ENCODE measurements at regions not wholly inside any gene's neighbourhood (a gene's known extent, or its start where the extent isn't known, plus 50 kb on each side); places are given as distances from the start of the nearest gene placed in this dataset.
A peak's percentile ranks its signal among the peaks of the same experiment; 100 is the strongest.

DNA sequence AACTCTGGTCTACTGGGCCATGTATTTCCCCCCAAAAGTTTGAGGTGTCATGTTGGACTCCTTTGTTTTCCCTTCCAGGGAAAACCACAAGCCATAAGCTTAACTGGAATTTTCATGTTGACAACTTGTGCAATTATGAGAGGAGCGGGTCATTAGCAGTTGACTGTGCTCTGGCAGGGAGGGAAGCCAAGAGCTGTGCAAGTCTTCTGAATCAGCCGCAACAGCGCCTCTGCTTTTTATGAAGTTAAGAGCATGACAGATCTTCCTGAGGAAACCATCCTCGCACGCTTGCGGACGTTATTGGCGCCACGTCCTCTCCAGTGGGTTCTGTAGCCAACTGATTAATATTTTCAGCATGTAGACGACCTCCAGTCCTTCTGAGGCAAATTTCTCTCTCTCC is 148.7 kb upstream of the MKI67 start:
- H3K4me3 Mint-ChIP-seq (ENCODE audit: low read depth) = peak overlapping the region; percentile 11
- H3K36me3 Mint-ChIP-seq (ENCODE audit: low read depth) = no peaks in the 10 kb centered on the region
- H3K4me1 Mint-ChIP-seq (ENCODE audit: low read depth) = peaks cover 13% of the 10 kb centered on the region
- DNase-seq (ENCODE audit: low spot score) = no peak
- no peak overlapping the region for H3K27ac Mint-ChIP-seq
- H3K27me3 Mint-ChIP-seq (ENCODE audit: low read depth) = peaks cover 52% of the 10 kb centered on the region
- no peaks in the 10 kb centered on the region for H3K9me3 Mint-ChIP-seq
- intact Hi-C loops (cut with micrococcal nuclease) = no loop called here

DNA sequence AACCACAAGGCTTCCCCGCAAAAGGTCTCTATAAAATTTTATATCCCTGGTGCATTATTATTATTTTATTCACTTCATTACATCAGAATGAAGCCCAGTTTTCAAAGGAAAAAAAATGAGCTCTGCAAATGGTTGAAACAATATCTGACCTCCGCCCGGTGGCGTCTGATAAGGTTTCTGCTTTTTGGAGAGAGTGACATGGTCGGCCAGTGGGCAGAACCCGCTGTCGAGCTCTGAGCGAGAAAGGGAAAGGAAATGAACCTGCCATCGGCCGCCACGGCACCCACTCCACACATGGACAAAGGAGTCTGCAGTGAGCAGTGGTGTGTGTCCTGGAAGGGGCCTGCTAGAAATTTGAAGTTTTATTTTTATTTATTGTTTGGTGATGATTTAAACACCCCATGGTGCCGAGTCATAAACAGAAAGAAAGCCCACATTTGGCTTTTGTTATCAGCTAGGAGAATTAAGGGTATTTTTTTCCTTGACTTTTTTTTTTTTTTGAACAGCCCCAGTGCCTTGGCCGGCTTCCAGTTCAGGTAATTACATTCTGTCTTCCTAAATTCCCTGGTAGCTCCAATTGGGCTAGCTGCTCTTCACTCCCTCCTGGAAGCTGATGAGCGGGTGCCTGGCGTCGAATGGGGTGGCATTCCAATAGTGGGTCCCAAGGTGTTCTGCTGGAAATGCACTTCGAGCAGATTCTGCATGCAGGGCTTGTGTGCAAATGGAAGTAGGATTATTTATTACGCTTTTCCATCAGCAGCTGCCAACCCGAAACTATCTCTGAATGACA is 149.4 kb upstream of the MKI67 start:
- Mint-ChIP-seq H3K4me1 (ENCODE audit: low read depth) (peaks cover 15% of the 10 kb centered on the region), H3K27ac (no peak overlapping the region), H3K4me3 (ENCODE audit: low read depth) (peak overlapping the region; percentile 11), H3K36me3 (ENCODE audit: low read depth) (no peaks in the 10 kb centered on the region), H3K9me3 (no peaks in the 10 kb centered on the region), H3K27me3 (ENCODE audit: low read depth) (peaks cover 52% of the 10 kb centered on the region)
- intact Hi-C loops (cut with micrococcal nuclease) = no loop called here
- no peak for DNase-seq (ENCODE audit: low spot score)

DNA sequence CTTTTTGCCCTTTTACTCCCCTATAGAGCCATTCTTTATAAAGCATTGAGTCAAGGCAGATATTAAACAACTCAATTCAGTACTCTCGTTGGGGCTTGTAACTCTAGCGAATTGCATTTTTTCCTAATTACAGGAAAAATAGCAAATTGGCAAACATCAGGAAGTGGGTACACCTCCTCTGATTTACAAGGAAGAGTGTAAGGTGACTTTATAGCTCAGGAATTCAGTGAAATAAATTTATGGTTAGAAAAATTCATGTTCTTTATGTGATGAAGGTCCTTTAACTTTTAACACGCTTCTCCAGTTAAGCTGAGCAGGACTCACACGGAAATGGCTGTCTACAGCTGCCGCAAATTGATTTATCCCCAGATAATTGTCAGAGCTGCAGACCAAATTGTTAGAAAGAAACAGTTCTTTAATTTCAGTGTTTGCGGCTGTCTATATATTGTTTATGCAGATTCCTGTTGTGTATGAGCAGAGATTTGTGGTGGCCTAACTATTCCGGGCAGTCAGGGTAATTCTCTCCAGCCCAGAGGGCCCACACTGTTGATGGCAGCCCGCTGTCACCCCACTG is 151.1 kb upstream of the MKI67 start:
- Mint-ChIP-seq H3K9me3 (no peaks in the 10 kb centered on the region), H3K4me1 (ENCODE audit: low read depth) (peaks cover 15% of the 10 kb centered on the region), H3K4me3 (ENCODE audit: low read depth) (no peak overlapping the region), H3K36me3 (ENCODE audit: low read depth) (no peaks in the 10 kb centered on the region), H3K27me3 (ENCODE audit: low read depth) (peaks cover 42% of the 10 kb centered on the region), H3K27ac (no peak overlapping the region)
- intact Hi-C loops (cut with micrococcal nuclease) = no loop called here
- DNase-seq (ENCODE audit: low spot score) = no peak

DNA sequence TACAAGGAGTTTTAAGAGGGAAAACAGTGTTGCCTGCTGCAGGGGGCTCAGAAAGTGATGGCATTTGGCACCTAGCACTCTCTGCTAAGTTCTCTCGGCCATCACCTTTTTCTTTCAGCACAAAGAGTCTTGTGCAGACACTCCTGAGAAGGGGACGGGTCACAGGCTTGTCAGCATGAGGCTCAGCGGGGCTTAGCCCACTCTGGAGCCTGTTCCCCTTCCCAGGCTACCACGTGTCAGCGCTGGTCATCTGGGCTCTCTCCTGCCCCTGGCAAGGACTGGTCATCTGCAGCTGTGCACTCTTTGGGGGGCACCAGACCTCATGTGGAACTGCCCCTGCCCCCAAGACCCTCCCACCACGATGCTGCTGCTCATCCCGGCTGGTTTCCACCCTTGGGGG is 152.1 kb upstream of the MKI67 start:
- Mint-ChIP-seq H3K4me3 (ENCODE audit: low read depth) (no peak overlapping the region), H3K27ac (no peak overlapping the region), H3K4me1 (ENCODE audit: low read depth) (peaks cover 15% of the 10 kb centered on the region), H3K27me3 (ENCODE audit: low read depth) (peaks cover 41% of the 10 kb centered on the region), H3K9me3 (no peaks in the 10 kb centered on the region), H3K36me3 (ENCODE audit: low read depth) (no peaks in the 10 kb centered on the region)
- intact Hi-C loops (cut with micrococcal nuclease) = no loop called here
- DNase-seq (ENCODE audit: low spot score) = no peak

DNA sequence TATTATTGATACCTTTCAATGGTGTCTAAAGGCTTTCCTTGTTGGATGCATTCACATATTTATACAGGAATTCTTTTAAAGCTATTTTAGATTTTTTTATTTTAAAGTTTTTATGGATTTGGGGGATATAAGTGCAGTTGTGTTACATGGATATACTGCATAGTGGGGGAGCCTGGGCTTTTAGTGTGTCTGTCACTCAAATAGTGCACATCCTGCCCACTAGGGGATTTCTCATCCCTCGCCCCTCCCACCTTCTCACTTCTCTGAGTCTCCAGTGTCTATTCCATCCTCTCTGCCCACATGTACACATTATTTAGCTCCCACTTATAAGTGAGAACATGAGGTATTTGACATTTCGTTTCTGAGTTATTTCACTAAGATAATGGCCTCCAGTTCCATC is 154.0 kb upstream of the MKI67 start:
- intact Hi-C loops (cut with micrococcal nuclease) = no loop called here
- no peak for DNase-seq (ENCODE audit: low spot score)
- no peak overlapping the region for H3K4me3 Mint-ChIP-seq (ENCODE audit: low read depth)
- no peaks in the 10 kb centered on the region for H3K36me3 Mint-ChIP-seq (ENCODE audit: low read depth)
- H3K27me3 Mint-ChIP-seq (ENCODE audit: low read depth) = peaks cover 37% of the 10 kb centered on the region
- H3K4me1 Mint-ChIP-seq (ENCODE audit: low read depth) = peaks cover 7% of the 10 kb centered on the region
- H3K27ac Mint-ChIP-seq = no peak overlapping the region
- no peaks in the 10 kb centered on the region for H3K9me3 Mint-ChIP-seq

DNA sequence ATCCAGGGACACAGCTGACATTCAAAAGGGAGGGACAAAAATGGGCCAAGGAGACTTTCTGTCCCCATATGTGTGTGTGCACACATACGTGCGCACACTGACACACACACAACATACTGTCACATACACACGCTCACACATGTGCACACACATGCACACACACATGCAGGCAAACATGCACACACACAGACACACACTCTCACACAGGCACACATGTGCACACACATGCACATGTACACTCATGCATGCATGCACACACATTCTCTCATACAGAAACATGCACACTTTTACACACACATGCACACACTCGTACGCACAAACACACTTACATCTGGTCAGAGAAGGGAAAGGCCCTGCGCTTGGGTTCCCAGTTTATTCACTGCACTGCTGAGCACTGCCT is 155.1 kb upstream of the MKI67 start:
- no peak overlapping the region for H3K4me3 Mint-ChIP-seq (ENCODE audit: low read depth)
- H3K27me3 Mint-ChIP-seq (ENCODE audit: low read depth) = peaks cover 38% of the 10 kb centered on the region
- no peak overlapping the region for H3K27ac Mint-ChIP-seq
- H3K9me3 Mint-ChIP-seq = no peaks in the 10 kb centered on the region
- intact Hi-C loops (cut with micrococcal nuclease) = no loop called here
- H3K4me1 Mint-ChIP-seq (ENCODE audit: low read depth) = peaks cover 6% of the 10 kb centered on the region
- no peak for DNase-seq (ENCODE audit: low spot score)
- no peaks in the 10 kb centered on the region for H3K36me3 Mint-ChIP-seq (ENCODE audit: low read depth)

DNA sequence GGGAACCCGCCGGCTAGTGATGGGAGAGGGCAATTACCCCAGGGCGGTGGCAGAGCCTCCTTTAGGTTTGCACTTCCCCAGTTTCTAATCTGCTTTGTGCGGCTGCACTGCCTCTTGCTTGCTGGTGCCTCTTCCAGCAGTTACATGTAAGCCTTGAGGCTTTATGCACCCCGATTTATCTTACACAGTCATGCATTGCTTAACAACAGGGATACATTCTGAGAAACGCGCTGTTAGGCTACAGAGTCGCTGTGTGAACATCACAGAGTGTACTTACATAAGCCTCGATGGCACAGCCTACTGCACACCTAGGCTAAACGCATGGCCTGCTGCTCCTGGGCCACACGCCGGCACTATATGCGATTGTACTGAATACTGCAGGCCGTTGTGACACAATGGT is 155.6 kb upstream of the MKI67 start:
- no peak for DNase-seq (ENCODE audit: low spot score)
- Mint-ChIP-seq H3K9me3 (no peaks in the 10 kb centered on the region), H3K36me3 (ENCODE audit: low read depth) (no peaks in the 10 kb centered on the region), H3K27ac (no peak overlapping the region), H3K27me3 (ENCODE audit: low read depth) (peaks cover 35% of the 10 kb centered on the region), H3K4me3 (ENCODE audit: low read depth) (no peak overlapping the region), H3K4me1 (ENCODE audit: low read depth) (peaks cover 5% of the 10 kb centered on the region)
- intact Hi-C loops (cut with micrococcal nuclease) = no loop called here

DNA sequence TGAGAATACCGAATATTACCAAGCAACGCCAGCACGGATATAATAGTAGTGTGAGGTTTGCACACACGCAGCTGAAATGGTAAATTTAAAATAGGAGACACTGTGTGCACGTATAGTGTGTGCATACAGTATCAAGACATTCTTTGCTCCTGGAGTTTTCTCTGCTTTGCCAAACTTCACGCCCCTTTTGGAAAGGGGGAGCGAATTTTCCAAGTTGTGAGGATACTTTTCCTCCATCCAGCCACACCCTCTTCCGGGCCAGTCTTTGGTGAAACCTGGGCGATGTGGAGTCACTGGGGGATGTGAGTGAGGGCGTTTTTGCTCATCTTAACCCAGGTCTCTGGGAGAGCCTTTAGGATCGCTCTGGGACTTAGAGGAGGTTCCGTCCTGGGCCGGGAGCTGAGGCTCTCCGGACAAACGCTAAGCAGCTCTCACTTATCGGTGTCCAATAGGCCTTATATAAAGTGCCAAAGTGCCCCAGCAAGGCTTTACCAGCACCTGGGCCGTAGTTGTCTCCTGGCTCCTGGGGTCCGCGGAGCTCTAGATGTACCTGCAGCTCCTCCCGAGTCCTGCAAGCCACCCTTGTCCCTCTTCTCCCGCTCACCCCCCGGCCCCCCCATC is 160.0 kb upstream of the MKI67 start:
- no peaks in the 10 kb centered on the region for H3K4me1 Mint-ChIP-seq (ENCODE audit: low read depth)
- DNase-seq (ENCODE audit: low spot score) = no peak
- H3K27me3 Mint-ChIP-seq (ENCODE audit: low read depth) = peaks cover 43% of the 10 kb centered on the region

DNA sequence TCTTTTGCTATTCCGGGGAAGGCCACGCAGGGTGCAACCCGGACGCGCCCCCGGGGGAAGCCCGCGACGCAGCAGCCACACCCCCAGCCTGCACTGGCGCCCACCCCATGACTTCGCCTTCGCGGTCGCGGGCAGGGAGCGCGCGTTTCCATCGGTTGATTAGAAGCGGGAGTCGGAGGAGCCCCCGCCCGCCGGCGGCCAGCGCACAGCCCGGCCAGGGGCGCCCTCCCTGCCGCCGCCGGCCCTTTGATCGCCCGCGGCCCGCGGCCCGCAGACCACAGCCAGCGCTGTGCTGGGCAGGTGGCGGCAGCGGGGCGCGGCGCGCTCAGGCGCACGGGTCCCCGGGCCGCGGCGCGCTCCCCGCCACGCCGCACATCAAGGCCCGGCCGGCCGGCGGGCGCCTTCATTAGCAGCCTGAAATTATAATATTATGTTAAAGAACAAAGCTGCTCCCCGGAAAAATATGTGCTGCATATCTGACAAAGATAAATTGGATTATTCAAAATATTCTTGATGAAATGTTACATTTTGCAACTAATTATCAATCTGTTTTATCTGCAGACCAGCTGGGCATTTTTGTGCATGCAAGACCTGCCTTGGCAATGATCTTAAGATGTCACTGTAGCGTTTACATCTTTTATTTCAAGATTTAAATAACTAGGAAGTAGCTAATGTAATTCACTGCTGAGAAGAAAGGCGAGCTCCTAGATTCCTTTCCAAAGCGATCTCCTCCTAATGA is 160.7 kb upstream of the MKI67 start:
- H3K4me3 Mint-ChIP-seq (ENCODE audit: low read depth) = no peak overlapping the region
- H3K27ac Mint-ChIP-seq = no peak overlapping the region
- intact Hi-C loops (cut with micrococcal nuclease) = no loop called here
- H3K9me3 Mint-ChIP-seq = no peaks in the 10 kb centered on the region
- no peaks in the 10 kb centered on the region for H3K36me3 Mint-ChIP-seq (ENCODE audit: low read depth)
- DNase-seq (ENCODE audit: low spot score) = no peak
- H3K4me1 Mint-ChIP-seq (ENCODE audit: low read depth) = no peaks in the 10 kb centered on the region
- H3K27me3 Mint-ChIP-seq (ENCODE audit: low read depth) = peaks cover 43% of the 10 kb centered on the region

More for the DNA sequence above, 160.0 kb upstream of the MKI67 start:
- Mint-ChIP-seq H3K27ac (no peak overlapping the region), H3K4me3 (ENCODE audit: low read depth) (no peak overlapping the region), H3K36me3 (ENCODE audit: low read depth) (no peaks in the 10 kb centered on the region), H3K9me3 (no peaks in the 10 kb centered on the region)
- intact Hi-C loops (cut with micrococcal nuclease) = no loop called here

DNA sequence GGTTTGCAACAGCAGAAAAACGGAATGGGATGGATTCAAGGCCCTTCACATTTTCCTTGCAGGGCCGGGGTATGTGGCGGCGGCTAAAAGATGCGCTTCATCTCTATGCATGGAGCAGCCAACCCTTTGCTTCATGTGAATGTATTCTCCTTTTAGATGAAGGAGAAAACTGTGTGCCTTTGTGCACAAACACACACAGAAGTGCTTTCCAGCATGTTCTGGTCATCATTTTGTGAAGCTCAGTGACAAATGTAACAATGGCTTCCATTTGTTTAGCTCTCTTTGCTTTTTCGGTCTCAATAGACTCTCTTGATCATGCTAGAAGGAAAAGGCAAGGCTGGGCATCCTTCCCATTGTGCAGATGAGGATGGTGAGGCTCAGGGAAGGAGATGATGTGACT is 161.7 kb upstream of the MKI67 start:
- intact Hi-C loops (cut with micrococcal nuclease) = no loop called here
- H3K27me3 Mint-ChIP-seq (ENCODE audit: low read depth) = peaks cover 43% of the 10 kb centered on the region
- no peaks in the 10 kb centered on the region for H3K9me3 Mint-ChIP-seq
- H3K4me3 Mint-ChIP-seq (ENCODE audit: low read depth) = no peak overlapping the region
- H3K27ac Mint-ChIP-seq = no peak overlapping the region
- no peaks in the 10 kb centered on the region for H3K36me3 Mint-ChIP-seq (ENCODE audit: low read depth)
- no peak for DNase-seq (ENCODE audit: low spot score)
- H3K4me1 Mint-ChIP-seq (ENCODE audit: low read depth) = no peaks in the 10 kb centered on the region

DNA sequence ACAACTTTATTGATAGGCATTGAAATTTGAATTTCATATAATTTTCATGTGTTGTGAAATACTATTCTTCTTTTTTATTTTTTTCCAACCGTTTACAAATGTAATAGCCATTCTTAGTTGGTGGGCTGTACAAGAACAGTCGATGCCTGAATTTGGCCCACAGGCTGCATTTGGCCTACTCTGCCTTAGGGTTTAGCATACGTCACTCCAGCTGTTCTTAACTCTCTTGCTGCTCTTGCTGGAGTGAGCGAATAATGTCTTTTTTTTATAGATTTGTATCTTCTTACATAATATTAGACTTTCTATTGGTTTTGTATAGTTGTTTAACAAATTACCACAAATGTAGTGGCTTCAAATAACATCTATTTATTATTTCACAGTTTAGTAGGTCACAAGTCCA is 163.4 kb upstream of the MKI67 start:
- H3K36me3 Mint-ChIP-seq (ENCODE audit: low read depth) = no peaks in the 10 kb centered on the region
- H3K9me3 Mint-ChIP-seq = no peaks in the 10 kb centered on the region
- H3K27ac Mint-ChIP-seq = no peak overlapping the region
- H3K4me3 Mint-ChIP-seq (ENCODE audit: low read depth) = no peak overlapping the region
- DNase-seq (ENCODE audit: low spot score) = no peak
- H3K27me3 Mint-ChIP-seq (ENCODE audit: low read depth) = peaks cover 37% of the 10 kb centered on the region
- intact Hi-C loops (cut with micrococcal nuclease) = no loop called here
- no peaks in the 10 kb centered on the region for H3K4me1 Mint-ChIP-seq (ENCODE audit: low read depth)

DNA sequence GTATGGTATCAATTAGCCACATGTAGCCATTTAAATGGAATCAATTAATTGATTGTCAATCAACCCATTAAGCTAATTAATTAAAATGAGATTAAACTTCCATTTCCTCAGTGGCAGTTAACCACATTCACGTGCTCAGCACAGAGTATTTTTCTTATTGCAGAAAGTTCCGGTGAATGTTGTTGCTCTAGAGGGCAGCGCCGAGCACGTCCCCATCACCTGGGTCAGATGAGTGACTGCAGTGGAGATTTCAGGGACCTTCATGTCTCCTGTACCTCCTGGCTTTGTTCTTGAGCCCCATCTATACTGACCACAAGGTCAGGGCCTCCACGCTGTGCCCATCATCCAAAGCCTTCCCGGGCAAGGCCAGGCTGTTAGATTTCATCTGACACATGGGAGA is 168.8 kb upstream of the MKI67 start:
- no peak for DNase-seq (ENCODE audit: low spot score)
- no peaks in the 10 kb centered on the region for H3K36me3 Mint-ChIP-seq (ENCODE audit: low read depth)

More for the DNA sequence above, 168.8 kb upstream of the MKI67 start:
- H3K9me3 Mint-ChIP-seq = no peaks in the 10 kb centered on the region
- no peak overlapping the region for H3K27ac Mint-ChIP-seq
- H3K4me1 Mint-ChIP-seq (ENCODE audit: low read depth) = no peaks in the 10 kb centered on the region
- peaks cover 1% of the 10 kb centered on the region for H3K27me3 Mint-ChIP-seq (ENCODE audit: low read depth)
- no peak overlapping the region for H3K4me3 Mint-ChIP-seq (ENCODE audit: low read depth)
- intact Hi-C loops (cut with micrococcal nuclease) = no loop called here

Measured in activated T-helper 2 cell treated with anti-CD3 and anti-CD28 coated beads, Interferon-gamma antibody, Interleukin-2, Interleukin-4, amounts not matched to agents 10 μg/mL and 5 μg/mL and 100 μg/mL, durations not matched to agents 14 hours and 24 hours and 36 hours (primary cell).